Choroid plexus epithelial cell (primary cell): ENCODE measurements at regions not wholly inside any gene's neighbourhood (a gene's known extent, or its start where the extent isn't known, plus 50 kb on each side); places are given as distances from the start of the nearest gene placed in this dataset.
"Not testable (repeated sequence)": the region's sequence is repeated elsewhere in the genome, so short reads cannot be mapped to it uniquely, and the experiment has no call there.

ENCODE experiments used
- DNase-seq: peaks from one replicate; pipeline ENCODE4 v3.0.0-alpha.2; 2010; ENCODE audit warnings: low read depth
- H3K4me3 ChIP-seq: 2 replicates; pipeline ENCODE4 v1.5.1; 2011; ENCODE audit warnings: low read depth, mild to moderate bottlenecking, control low read depth, low read length, moderate library complexity
- TF ChIP-seq, protein P1 (sequence below): conservative IDR thresholded peaks from 2 replicates; pipeline ENCODE4 v1.5.1; 2011; ENCODE audit warnings: low read depth, mild to moderate bottlenecking, control low read depth, inconsistent platforms, low read length, moderate library complexity

DNA sequence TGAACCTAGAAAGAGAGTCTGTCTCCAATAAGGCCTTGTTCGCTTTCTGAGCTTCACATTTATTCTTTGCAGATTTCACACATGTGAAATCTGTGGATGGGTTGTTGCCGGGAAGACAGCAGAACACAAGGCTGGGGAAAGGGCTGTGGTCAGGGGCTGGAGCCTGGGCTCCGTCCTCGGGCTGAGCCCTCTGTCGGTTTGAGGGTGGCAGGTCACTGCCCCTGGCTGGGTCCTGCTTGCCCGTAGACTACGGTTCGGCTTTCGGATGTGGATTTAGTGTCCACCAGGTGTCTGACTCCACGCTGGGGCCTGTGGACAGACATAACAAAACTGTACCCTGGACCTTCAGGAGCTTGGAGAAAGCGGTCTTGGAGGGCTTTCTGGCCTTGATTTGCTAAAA lies 117.0 kb upstream of the ALX4 start:
- TF ChIP-seq, protein P1, sequence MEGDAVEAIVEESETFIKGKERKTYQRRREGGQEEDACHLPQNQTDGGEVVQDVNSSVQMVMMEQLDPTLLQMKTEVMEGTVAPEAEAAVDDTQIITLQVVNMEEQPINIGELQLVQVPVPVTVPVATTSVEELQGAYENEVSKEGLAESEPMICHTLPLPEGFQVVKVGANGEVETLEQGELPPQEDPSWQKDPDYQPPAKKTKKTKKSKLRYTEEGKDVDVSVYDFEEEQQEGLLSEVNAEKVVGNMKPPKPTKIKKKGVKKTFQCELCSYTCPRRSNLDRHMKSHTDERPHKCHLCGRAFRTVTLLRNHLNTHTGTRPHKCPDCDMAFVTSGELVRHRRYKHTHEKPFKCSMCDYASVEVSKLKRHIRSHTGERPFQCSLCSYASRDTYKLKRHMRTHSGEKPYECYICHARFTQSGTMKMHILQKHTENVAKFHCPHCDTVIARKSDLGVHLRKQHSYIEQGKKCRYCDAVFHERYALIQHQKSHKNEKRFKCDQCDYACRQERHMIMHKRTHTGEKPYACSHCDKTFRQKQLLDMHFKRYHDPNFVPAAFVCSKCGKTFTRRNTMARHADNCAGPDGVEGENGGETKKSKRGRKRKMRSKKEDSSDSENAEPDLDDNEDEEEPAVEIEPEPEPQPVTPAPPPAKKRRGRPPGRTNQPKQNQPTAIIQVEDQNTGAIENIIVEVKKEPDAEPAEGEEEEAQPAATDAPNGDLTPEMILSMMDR = no peak
- no peak overlapping the region for H3K4me3 ChIP-seq
- no peak for DNase-seq

DNA sequence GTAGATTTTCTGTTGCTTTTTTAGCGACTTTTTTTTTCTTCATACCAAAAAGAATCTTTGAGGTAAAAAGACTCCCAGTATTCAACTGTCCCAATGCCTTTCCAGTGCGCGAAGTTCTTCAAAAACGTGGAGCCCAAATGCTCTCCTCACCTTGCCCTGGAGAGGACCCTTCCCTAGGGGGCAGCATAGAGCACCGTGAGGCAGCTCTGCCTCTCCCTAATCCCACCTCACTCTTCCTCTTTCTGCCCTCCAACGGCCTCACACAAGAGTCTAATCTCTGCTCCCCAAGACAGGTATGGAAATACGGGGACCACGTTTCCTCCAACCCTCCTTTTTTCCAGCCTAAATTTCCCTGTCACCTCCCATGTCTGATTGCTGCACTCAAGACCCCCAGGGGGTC lies 117.5 kb upstream of the ALX4 start:
- H3K4me3 ChIP-seq = no peak overlapping the region
- TF ChIP-seq, protein P1 = peak; percentile 43
- DNase-seq = no peak

DNA sequence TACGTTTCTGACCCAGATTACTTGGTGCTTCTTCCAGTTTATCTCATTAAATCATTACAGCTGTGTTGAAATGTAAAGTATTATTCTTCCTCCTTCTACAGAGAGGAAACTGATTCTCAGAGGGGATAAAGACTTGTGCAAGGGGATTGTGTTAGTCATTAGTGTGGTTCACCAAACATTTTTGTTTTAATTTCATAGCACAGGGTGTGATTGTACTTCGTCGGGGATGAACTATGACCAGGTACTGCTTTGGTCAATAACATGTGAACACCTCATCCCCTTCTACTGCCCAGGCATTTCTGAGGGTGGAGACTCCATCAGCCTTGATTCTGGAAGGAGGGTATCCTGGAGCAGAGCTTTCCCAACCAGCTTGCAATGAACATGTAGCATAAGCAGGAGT lies 120.2 kb upstream of the ALX4 start:
- no peak for DNase-seq
- no peak overlapping the region for H3K4me3 ChIP-seq
- TF ChIP-seq, protein P1 = no peak

- no peak for DNase-seq
- TF ChIP-seq, protein P1 = no peak
- no peak overlapping the region for H3K4me3 ChIP-seq
These were observed 124.3 kb upstream of the ALX4 start for GRCh38 chr11:44434191-44434590.

DNA sequence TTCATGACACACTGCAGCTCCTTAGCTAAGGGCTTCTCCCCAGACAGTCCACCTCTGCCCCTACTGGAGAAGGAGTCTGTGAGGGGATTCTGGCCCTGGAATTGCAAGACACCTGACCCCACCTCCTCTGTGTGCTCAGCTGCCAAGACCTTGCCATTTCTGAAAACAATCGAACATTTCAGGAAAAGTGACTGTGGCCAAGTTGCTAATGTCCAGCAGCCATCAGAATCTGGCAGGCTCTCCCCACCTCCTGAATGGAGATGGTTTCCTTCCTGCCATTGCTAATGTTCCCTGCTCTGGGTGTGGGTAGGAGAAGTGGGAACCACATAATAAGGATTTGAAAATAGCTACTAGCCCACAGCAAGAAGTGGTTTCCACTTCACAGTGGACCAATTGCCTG lies 127.2 kb upstream of the ALX4 start:
- no peak overlapping the region for H3K4me3 ChIP-seq
- DNase-seq = no peak
- TF ChIP-seq, protein P1 = no peak

- DNase-seq, H3K4me3 ChIP-seq: not testable (repeated sequence)
These were observed 122.4 kb upstream of the CD82 start for GRCh38 chr11:44442893-44443673.

DNA sequence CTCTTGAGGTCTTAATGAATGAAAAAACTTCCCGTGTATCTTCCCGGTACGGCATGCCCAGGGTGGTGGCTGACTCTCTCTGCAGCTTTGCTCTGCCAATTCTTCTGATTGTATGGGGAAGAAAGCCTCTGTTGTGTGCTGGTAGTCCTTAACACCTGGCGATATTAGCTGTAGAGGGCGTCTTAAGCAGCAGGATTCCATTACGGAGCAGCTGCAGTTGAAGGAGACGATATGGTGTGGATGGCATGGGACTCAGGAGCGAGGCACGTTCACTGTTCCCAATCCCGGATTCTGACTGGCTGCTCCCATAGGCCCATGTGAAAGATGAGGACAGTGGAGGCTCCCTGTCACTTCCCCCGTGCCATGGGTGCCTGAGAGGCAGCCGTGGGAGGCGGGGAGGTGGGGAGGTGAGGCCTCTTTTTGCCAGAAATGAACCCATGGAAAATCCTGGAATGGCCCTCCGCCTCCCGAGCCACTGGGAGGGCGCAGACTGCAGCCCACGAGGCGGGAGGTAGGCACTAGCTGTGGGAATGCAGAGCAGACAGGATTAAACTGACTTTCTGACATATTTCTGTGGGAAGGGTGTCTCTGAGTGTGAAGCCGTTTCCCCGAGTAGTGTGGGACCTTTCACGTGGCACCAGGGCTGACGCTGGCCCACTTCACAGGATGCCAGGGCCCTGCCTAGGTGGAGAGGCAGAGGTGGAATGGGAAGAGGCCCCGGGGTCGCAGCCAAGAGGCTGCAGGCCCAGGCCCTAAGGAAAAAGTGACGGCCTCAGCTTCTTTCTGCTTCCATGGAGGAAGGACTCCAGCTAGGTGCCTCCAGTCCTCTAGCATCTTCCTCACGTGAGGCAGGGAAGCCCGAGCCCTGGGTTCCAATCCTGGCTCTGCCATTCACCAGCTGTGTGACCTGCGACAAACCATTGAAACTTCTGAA lies 121.4 kb upstream of the CD82 start:
- TF ChIP-seq, protein P1 = no peak
- no peak overlapping the region for H3K4me3 ChIP-seq
- no peak for DNase-seq
